Occipital lobe (tissue), 1 donor: ENCODE measurements at regions not wholly inside any gene's neighbourhood (a gene's known extent, or its start where the extent isn't known, plus 50 kb on each side); places are given as distances from the start of the nearest gene placed in this dataset.

ENCODE experiments used
- DNase-seq: peaks from one replicate; lab custom pipeline; 2025; lab: John Stamatoyannopoulos, UW

- DNase-seq = no peak
These were observed 690.4 kb upstream of the CDH18 start for GRCh38 chr5:20678386-20678785.

- no peak for DNase-seq
These were observed 672.6 kb upstream of the CDH18 start for GRCh38 chr5:20660588-20660987.

DNA sequence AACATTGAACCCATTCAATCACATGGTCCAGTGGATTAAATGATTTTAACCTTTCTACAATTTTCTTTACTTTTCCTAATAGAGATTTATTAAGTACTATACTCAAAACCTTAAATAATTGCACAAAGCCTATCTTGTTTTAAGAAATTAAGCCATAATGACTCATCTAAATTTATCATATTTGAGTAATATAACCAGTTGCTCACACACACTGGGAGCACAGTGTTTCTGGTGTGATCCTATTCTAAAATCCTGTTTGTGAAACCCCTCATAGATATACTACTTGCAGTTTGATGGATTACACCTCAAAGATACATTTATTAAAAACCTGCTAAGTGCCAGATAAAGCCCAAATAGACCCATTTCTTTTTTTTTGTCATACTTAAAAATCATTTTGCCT, 668.3 kb upstream of the CDH18 start:
- no peak for DNase-seq

GRCh38 chr5:20655211-20655610, 667.2 kb upstream of the CDH18 start:
- DNase-seq = no peak

DNA sequence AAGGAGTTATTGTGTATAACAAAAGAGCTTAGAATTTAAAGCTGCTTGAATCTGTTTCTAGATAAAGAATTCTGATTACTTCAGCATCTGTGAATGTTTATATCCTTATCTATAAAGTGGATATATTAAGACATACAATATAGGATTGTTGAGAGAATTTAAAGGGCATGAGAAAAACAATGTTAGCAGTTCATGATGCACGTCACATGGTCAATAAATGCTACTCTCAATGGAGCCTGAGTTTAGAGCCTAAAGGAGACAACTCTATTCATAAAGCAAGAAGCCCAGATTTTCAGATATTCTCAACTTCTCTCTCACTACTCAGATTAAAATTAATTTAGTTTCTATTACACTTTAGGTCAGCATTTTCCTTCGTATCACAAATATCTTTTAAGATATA, 666.7 kb upstream of the CDH18 start:
- no peak for DNase-seq

- no peak for DNase-seq
These were observed 666.0 kb upstream of the CDH18 start for GRCh38 chr5:20654033-20654432.

- no peak for DNase-seq
These were observed 662.0 kb upstream of the CDH18 start for GRCh38 chr5:20649966-20650365.

DNA sequence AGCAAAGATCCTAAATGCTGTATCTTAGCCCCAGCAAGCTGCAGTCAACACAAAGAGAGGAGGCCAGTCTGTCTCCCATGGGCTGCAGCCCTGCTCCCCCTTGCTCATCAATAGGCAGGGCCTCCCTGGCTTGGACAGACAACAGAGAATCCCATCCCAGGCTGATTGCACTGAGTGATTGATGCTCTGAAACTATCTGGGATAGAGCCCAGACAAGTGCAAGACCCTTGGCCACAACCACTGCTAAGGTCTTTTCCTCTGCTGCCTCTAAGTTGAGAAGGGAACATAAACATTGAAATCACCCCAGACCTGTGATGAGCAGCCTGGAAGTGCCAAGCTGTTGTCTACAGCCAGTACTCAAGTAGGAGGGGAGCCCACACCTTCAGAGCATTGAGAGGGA, 661.0 kb upstream of the CDH18 start:
- no peak for DNase-seq

DNA sequence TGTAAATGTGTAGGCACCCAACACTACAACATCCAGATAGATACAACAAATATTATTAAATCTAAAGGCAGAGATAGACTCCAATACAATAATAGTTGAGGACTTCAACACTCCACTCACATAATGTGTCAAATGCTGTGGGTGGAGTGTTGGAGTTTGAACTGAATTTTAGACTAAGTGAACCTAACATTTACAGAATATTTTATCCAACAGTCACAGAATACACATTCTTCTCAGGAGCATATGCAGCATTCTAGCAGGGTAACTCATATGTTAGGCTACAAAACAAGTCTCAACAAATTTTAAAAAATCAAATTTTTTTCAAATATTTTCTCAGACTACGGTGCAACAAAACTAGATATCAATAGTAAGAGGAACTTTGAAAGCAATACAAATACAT, 648.7 kb upstream of the CDH18 start:
- DNase-seq = no peak

DNA sequence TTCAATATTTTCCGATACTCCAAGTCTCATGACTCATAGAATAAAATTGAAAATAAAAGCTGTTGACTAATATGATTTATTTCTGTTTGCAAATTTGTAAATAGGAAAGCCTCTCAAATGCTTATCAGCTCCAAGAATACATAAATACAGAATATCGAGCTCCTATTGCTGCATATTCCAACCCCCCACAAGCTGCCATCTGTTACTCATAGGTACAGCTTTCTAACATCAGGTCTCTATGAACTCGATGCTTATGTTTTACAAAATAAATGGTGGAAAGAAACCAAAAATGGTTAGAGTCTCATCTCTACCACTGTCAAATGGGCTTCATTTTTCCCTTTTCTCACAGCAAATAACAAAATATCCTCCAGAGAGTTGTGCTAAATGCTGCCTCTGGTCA, 631.6 kb upstream of the CDH18 start:
- no peak for DNase-seq

DNA sequence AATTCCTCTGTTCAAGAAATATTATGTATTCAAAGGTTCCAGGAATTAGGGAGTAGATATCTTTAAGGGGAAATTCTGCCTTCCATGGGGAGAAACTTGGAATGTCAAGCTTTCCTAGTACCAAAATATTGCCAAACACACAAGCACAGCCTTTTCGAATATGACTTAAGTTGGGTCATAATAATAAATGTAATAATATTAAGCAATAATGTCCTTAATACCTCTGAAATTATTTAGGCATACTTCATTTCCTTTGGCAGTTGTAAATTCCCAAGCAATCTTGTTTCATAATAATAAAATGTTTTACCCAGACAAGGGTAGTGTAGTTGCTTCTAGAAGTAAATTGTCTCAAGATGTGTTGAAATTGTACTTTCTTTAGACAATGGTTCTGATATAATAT, 630.3 kb upstream of the CDH18 start:
- no peak for DNase-seq

DNA sequence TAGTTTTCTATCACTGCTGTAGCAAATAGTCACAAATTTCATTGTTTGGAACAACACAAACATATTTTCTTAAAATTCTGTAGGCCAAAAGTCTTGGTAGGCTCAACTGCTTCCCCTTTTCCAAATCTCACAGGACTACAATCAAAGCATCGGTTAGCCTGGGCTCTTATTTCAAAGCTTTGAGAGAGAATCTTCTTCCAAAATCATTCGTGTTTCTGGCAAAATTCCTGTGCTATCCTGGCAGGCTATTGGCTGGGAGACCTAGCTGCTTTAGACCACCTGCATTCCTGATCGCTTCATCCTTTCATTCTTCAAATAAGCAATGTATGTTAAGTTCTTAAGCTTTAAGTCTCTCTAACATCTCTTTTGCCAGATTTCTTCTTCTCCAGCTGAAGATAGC, 629.8 kb upstream of the CDH18 start:
- DNase-seq = no peak

DNA sequence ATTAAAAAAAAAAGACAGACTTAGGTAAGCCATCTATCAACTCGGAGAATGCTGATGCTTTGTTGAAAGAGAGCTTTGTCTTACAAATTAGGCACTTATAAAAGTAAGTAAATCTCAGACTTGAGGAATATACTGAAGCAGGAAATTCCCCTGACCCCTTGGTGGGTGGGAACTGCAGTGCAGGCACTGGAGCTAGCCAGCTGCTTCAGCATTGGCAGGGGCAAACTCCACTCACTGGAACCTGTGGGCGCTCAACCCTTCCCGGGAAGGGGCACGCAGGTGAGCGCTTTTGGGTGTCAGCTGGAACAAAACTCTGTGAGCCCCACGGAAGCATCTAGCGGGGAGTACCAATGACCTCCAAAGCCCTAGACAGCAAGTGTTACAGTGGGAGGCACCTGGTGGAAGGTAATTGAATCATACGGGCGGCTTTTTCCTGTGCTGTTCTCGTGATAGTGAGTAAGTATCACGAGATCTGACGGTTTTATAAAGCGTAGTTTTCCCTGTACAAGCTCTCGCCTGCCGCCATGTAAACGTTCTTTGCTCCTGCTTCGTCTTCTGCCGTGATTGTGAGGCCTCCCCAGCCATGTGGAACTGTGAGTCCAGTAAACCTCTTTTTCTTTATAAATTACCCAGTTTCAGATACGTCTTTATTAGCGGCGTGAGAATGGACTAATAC, 628.0 kb upstream of the CDH18 start:
- DNase-seq = no peak

GRCh38 chr5:20611620-20612019, 623.6 kb upstream of the CDH18 start:
- no peak for DNase-seq

DNA sequence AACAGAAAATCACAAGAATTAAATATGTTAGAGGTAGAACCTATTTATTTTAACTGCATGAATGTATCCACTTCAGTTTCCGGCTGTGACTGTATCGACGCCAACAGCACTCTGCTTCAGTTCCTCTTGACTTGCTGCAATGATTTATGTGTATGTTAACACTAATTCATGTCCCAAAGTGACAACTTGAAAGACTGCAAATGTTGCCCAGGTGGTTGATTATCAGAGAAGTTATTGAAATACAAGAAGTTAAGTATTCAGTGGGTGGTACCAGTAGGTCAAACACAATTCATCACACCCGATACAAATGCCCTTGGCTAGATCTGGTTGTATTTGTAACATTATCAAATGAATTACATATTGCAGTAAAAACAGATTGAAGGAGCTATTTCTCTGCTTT, 622.7 kb upstream of the CDH18 start:
- no peak for DNase-seq

GRCh38 chr5:20609126-20609525, 621.1 kb upstream of the CDH18 start:
- DNase-seq = no peak

DNA sequence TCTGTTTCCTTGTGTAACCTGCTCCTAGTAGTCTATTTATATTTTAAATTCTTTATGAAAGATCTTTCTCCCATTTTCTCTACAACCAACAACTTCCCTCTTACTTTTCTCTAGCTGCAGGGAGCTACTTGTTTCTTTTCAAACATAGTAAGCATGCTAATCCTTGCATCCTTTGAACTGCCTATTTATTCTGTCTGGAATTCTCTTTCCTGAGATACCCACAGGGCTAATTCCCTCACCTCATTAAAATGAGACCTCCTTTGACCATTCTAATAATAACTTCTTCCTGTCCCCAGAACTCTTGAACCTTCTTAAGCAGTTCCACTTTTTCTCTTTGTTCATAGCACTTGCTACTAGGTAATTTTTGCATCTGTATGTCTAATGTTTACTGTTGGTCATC, 620.6 kb upstream of the CDH18 start:
- DNase-seq = no peak

DNA sequence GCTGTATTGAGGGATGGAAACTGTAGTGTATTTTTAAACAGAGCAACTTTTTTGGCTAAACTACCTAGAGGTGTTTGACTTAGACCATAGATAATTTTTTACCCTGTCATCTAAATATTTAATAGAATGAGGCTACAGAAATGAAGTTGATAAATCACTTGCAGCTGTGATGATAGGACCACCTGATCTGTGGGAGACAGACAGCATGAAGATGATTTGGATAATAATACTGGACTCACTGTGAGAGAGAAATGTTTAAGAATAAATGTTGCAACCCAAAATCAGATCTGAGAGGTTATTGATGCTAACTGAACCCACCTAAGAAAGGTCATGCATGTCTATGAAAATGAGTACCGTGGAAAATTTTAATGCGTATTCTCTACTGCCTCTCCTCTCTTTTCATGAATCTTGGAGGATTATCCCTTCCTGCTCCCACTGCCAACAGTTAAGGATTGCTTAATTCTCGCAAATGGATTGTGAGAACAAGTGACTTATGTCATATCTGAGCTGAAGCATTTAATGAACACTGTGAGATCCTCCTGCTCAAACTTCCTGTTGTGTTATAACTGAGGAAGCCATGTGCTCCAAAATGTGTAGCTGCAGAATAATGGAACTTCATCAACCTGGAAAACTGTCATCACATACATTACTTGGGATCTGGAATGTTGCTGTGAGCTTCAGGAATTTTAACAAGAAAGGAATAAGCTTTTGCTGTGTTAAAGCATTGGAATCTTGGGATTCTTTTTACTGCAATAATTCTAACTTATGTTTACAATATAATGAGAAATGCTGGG, 617.9 kb upstream of the CDH18 start:
- DNase-seq = no peak

- DNase-seq = no peak
These were observed 617.0 kb upstream of the CDH18 start for GRCh38 chr5:20604992-20605391.

GRCh38 chr5:20601678-20602100, 613.7 kb upstream of the CDH18 start:
- no peak for DNase-seq

GRCh38 chr5:20590356-20590755, 602.4 kb upstream of the CDH18 start:
- no peak for DNase-seq

GRCh38 chr5:20575571-20575970, 587.6 kb upstream of the CDH18 start:
- no peak for DNase-seq

- DNase-seq = no peak
These were observed 586.6 kb upstream of the CDH18 start for GRCh38 chr5:20574576-20574975.
